ENCODE measurements at regions not wholly inside any gene's neighbourhood (a gene's known extent, or its start where the extent isn't known, plus 50 kb on each side); places are given as distances from the start of the nearest gene placed in this dataset.

DNA sequence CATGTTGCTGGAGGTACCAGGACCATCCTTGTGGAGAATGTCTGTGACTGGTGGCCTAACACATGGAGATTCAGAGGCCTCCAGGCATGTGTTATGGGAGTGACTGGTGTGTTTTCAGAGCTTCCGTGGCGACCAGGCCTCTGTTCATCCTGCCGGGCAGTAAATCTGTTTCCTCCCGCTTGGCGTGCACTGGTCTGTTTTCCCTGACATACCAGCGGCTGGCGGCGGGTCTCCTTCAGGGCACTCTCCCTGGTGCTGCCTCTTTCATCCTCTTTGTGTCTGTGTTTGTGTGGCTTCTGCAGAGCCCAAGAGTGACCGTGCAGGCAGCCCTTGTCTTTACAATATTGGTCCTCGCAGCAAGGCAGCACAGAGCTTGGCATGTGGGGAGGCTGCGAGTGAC is 385.1 kb upstream of the MKI67 start:
- H3K4me2 ChIP-seq (ENCODE audit: low read length): no peak overlapping the region
- DNase-seq (ENCODE audit: low read depth, low spot score): no peak
- H3K9ac ChIP-seq (ENCODE audit: low read length): no peak overlapping the region
- no peaks in the 10 kb centered on the region for H3K79me2 ChIP-seq (ENCODE audit: insufficient read depth, low read length)
- no TSS peak for BruUV-seq (replicated peaks)
- H3K36me3 ChIP-seq (ENCODE audit: control insufficient read depth in 1 of 2, insufficient read depth in 2 of 2, low read length in 2 of 2): no peaks in the 10 kb centered on the region
- no peak overlapping the region for H3K27ac ChIP-seq (ENCODE audit: low read depth, low read length)
- no peak for ATAC-seq
- TF ChIP-seq SP1 (IDR thresholded peaks at IDR 0.05; ENCODE audit: low read depth) (no peak), SRF (IDR thresholded peaks at IDR 0.05; ENCODE audit: low read depth) (no peak), CBX3 (IDR thresholded peaks at IDR 0.05; ENCODE audit: low read depth) (no peak), REST (IDR thresholded peaks at IDR 0.05; ENCODE audit: low read depth) (no peak), CEBPB (IDR thresholded peaks at IDR 0.05; ENCODE audit: low read depth) (no peak), YY1 (IDR thresholded peaks at IDR 0.05; ENCODE audit: extremely low read depth, insufficient replicate concordance, low read depth, low read length) (no peak), POLR2AphosphoS5 (IDR thresholded peaks at IDR 0.05; ENCODE audit: low read depth, low read length) (no peak), ZFX (IDR thresholded peaks at IDR 0.05) (no peak)
- no peaks in the 10 kb centered on the region for H4K20me1 ChIP-seq (ENCODE audit: insufficient read depth)
- ChIA-PET POLR2A (no interaction called here), RAD21 (ENCODE audit: low non-redundant PET in 1 of 2, low total read pairs in 2 of 2, uncharacterized antibody in 2 of 2, unreplicated experiment in 2 of 2) (no interaction called here), CTCF (no interaction called here)
- no peak overlapping the region for H3K4me3 ChIP-seq (replicated peaks in 1 of 2; ENCODE audit: low read depth in 1 of 2, low read length in 2 of 2)
- intact Hi-C loops (cut with micrococcal nuclease): no loop called here
- no peaks in the 10 kb centered on the region for H3K4me1 ChIP-seq (ENCODE audit: control insufficient read depth in 1 of 2, insufficient read depth in 2 of 2, low read length in 2 of 2)
- H3K9me3 ChIP-seq (ENCODE audit: control insufficient read depth in 1 of 2, insufficient read depth in 1 of 2, low read depth in 1 of 2, low read length in 2 of 2): no peaks in the 10 kb centered on the region
- H3K9me2 ChIP-seq (ENCODE audit: insufficient read depth): no peaks in the 10 kb centered on the region
- H2AFZ ChIP-seq (ENCODE audit: low read depth, low read length, poor library complexity, severe bottlenecking): no peak overlapping the region
- H3K27me3 ChIP-seq (ENCODE audit: insufficient read depth, low read length): peaks cover 33% of the 10 kb centered on the region

GRCh38 chr10:128512767-128513166 is 386.5 kb upstream of the MKI67 start:
- Histone ChIP-seq H3K36me3 (ENCODE audit: control insufficient read depth in 1 of 2, insufficient read depth in 2 of 2, low read length in 2 of 2) (no peaks in the 10 kb centered on the region), H3K79me2 (ENCODE audit: insufficient read depth, low read length) (no peaks in the 10 kb centered on the region), H3K9ac (ENCODE audit: low read length) (no peak overlapping the region), H3K27me3 (ENCODE audit: insufficient read depth, low read length) (peaks cover 42% of the 10 kb centered on the region), H4K20me1 (ENCODE audit: insufficient read depth) (no peaks in the 10 kb centered on the region), H3K9me3 (ENCODE audit: control insufficient read depth in 1 of 2, insufficient read depth in 1 of 2, low read depth in 1 of 2, low read length in 2 of 2) (no peaks in the 10 kb centered on the region), H3K4me3 (replicated peaks in 1 of 2; ENCODE audit: low read depth in 1 of 2, low read length in 2 of 2) (no peak overlapping the region), H2AFZ (ENCODE audit: low read depth, low read length, poor library complexity, severe bottlenecking) (no peak overlapping the region), H3K4me1 (ENCODE audit: control insufficient read depth in 1 of 2, insufficient read depth in 2 of 2, low read length in 2 of 2) (no peaks in the 10 kb centered on the region), H3K9me2 (ENCODE audit: insufficient read depth) (no peaks in the 10 kb centered on the region), H3K4me2 (ENCODE audit: low read length) (no peak overlapping the region), H3K27ac (ENCODE audit: low read depth, low read length) (no peak overlapping the region)
- TF ChIP-seq RAD21 (IDR thresholded peaks at IDR 0.05; ENCODE audit: low read depth) (no peak), CTCF (IDR thresholded peaks at IDR 0.05 in 2 of 3, conservative IDR thresholded peaks at IDR 0.05 in 1 of 3; ENCODE audit: borderline replicate concordance in 1 of 3, insufficient read depth in 1 of 3, low read depth in 2 of 3, low read length in 2 of 3) (0 out of 6 replicates have a peak, but pooled peaks of 1 of the 3 experiments have one; percentile 13), YY1 (IDR thresholded peaks at IDR 0.05; ENCODE audit: extremely low read depth, insufficient replicate concordance, low read depth, low read length) (no peak)
- CTCF ChIA-PET: no interaction called here
- intact Hi-C loops (cut with micrococcal nuclease): no loop called here
- RAD21 ChIA-PET (ENCODE audit: low non-redundant PET in 1 of 2, low total read pairs in 2 of 2, uncharacterized antibody in 2 of 2, unreplicated experiment in 2 of 2): no interaction called here
- ATAC-seq (no peak), DNase-seq (ENCODE audit: low read depth, low spot score) (no peak)
- POLR2A ChIA-PET: no interaction called here
- BruUV-seq (replicated peaks): no TSS peak
